ENCODE measurements at regions not wholly inside any gene's neighbourhood (a gene's known extent, or its start where the extent isn't known, plus 50 kb on each side); places are given as distances from the start of the nearest gene placed in this dataset.
"Not testable (repeated sequence)": the region's sequence is repeated elsewhere in the genome, so short reads cannot be mapped to it uniquely, and the experiment has no call there.

- DNase-seq, result no peak
Measured at GRCh38 chr12:40431169-40431568, 206.4 kb downstream of the LRRK2 start.

- no peak for DNase-seq
Measured at GRCh38 chr12:40435251-40435650, 210.5 kb downstream of the LRRK2 start.

- no peak for DNase-seq
Measured at GRCh38 chr12:40435951-40436350, 211.2 kb downstream of the LRRK2 start.

- no peak for DNase-seq
Measured at GRCh38 chr12:40436564-40436963, 211.8 kb downstream of the LRRK2 start.

GRCh38 chr12:40439771-40440492 is 215.1 kb downstream of the LRRK2 start:
- DNase-seq, result no peak

- DNase-seq, result no peak
Measured at GRCh38 chr12:40444174-40444573, 219.4 kb downstream of the LRRK2 start.

GRCh38 chr12:40446385-40446784 is 221.6 kb downstream of the LRRK2 start:
- no peak for DNase-seq

- DNase-seq, result not testable (repeated sequence)
Measured at GRCh38 chr12:40448523-40448922, 223.7 kb downstream of the LRRK2 start.

GRCh38 chr12:40451661-40452060 is 226.9 kb downstream of the LRRK2 start:
- DNase-seq, result no peak

GRCh38 chr12:40464121-40464520 is 228.1 kb upstream of the CNTN1 start:
- DNase-seq, result no peak

- DNase-seq, result no peak
Measured at GRCh38 chr12:40469736-40470135, 222.5 kb upstream of the CNTN1 start.

GRCh38 chr12:40473962-40474361 is 218.3 kb upstream of the CNTN1 start:
- no peak for DNase-seq

- DNase-seq, result no peak
Measured at GRCh38 chr12:40474630-40475029, 217.6 kb upstream of the CNTN1 start.

GRCh38 chr12:40499856-40500255 is 192.4 kb upstream of the CNTN1 start:
- no peak for DNase-seq

GRCh38 chr12:40502322-40502721 is 189.9 kb upstream of the CNTN1 start:
- no peak for DNase-seq

GRCh38 chr12:40505327-40505726 is 186.9 kb upstream of the CNTN1 start:
- no peak for DNase-seq

- no peak for DNase-seq
Measured at GRCh38 chr12:40508421-40508820, 183.8 kb upstream of the CNTN1 start.

- no peak for DNase-seq
Measured at GRCh38 chr12:40511341-40511740, 180.9 kb upstream of the CNTN1 start.

- DNase-seq, result no peak
Measured at GRCh38 chr12:40515041-40515816, 177.0 kb upstream of the CNTN1 start.

- DNase-seq, result no peak
Measured at GRCh38 chr12:40522837-40523236, 169.4 kb upstream of the CNTN1 start.

- DNase-seq, result no peak
Measured at GRCh38 chr12:40525054-40525453, 167.2 kb upstream of the CNTN1 start.

- no peak for DNase-seq
Measured at GRCh38 chr12:40534828-40535227, 157.4 kb upstream of the CNTN1 start.

- DNase-seq, result no peak
Measured at GRCh38 chr12:40551466-40551865, 140.8 kb upstream of the CNTN1 start.

GRCh38 chr12:40552868-40553267 is 139.4 kb upstream of the CNTN1 start:
- DNase-seq, result no peak

- no peak for DNase-seq
Measured at GRCh38 chr12:40557980-40558379, 134.3 kb upstream of the CNTN1 start.
